Lower leg skin (tissue), 3 donors: ENCODE measurements at regions not wholly inside any gene's neighbourhood (a gene's known extent, or its start where the extent isn't known, plus 50 kb on each side); places are given as distances from the start of the nearest gene placed in this dataset.

Source experiments
- POLR2A ChIP-seq, 2 donors: fragments of 450-650 bp; IDR thresholded peaks; one replicate each; pipeline ENCODE4 v1.6.1; 2016 to 2017; ENCODE audit warnings: antibody characterized with exemption in 2 of 2, mild to moderate bottlenecking in 1 of 2, moderate library complexity in 1 of 2
- TF ChIP-seq, protein P1 (sequence below), 3 donors: fragments of 450-650 bp; IDR thresholded peaks; one replicate each; pipeline ENCODE4 v1.5.1; 2016; ENCODE audit warnings: antibody characterized with exemption in 3 of 3, mild to moderate bottlenecking in 3 of 3, moderate library complexity in 2 of 3

DNA sequence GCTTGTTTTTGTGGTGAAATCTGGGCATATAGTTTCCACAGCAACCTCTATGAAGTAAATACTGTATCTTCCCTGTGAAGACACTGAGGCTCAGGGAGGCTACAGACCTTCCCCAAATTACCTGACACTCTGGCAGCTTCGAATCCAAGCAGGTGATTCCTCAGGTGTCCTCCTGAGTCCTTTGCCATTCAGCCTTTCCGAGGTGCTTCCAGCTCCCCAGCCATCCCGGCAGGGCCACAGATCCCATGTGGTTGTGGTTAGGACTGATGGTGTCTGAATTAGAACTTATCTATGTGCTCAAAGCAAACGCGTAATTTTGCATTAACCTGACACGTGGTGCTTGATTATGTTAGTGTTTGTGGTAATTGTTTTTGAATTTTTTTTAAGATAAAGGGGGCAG, 785.6 kb downstream of the BRD1 start:
- TF ChIP-seq, protein P1, sequence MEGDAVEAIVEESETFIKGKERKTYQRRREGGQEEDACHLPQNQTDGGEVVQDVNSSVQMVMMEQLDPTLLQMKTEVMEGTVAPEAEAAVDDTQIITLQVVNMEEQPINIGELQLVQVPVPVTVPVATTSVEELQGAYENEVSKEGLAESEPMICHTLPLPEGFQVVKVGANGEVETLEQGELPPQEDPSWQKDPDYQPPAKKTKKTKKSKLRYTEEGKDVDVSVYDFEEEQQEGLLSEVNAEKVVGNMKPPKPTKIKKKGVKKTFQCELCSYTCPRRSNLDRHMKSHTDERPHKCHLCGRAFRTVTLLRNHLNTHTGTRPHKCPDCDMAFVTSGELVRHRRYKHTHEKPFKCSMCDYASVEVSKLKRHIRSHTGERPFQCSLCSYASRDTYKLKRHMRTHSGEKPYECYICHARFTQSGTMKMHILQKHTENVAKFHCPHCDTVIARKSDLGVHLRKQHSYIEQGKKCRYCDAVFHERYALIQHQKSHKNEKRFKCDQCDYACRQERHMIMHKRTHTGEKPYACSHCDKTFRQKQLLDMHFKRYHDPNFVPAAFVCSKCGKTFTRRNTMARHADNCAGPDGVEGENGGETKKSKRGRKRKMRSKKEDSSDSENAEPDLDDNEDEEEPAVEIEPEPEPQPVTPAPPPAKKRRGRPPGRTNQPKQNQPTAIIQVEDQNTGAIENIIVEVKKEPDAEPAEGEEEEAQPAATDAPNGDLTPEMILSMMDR (IDR thresholded peaks at IDR 0.05) = no peak
- TF ChIP-seq POLR2A (IDR thresholded peaks at IDR 0.05) = no peak
